WTC11 (cell line): ENCODE measurements at regions not wholly inside any gene's neighbourhood (a gene's known extent, or its start where the extent isn't known, plus 50 kb on each side); places are given as distances from the start of the nearest gene placed in this dataset.

Experiments
- ATAC-seq: fragments of 200-7000 bp; cut with Tn5 transposase; 2 replicates; pipeline ENCODE4 v1.10.0; 2021; ENCODE audit warnings: mild to moderate bottlenecking, moderate library complexity
- CTCF ChIA-PET: fragments of 300-600 bp; sonication (Branson Sonifier 250); formaldehyde crosslinking; loops from one replicate; lab custom pipeline; 2021; ENCODE audit warnings: antibody characterized with exemption; lab: Charles Lee
- POLR2A ChIA-PET: fragments of 350-600 bp; sonication (Branson Sonifier 250); formaldehyde crosslinking; loops from one replicate; lab custom pipeline; 2021; ENCODE audit warnings: antibody characterized with exemption; lab: Charles Lee
- DNase-seq: peaks from one replicate; pipeline ENCODE4 v3.0.0; 2021; ENCODE audit warnings: low spot score
- H3K27ac Mint-ChIP-seq: 2 replicates; pipeline ENCODE4 v1.8.0; 2021; ENCODE audit warnings: mixed read lengths
- H3K27me3 Mint-ChIP-seq: 2 replicates; pipeline ENCODE4 v1.8.0; 2021; ENCODE audit warnings: low read depth, mild to moderate bottlenecking, moderate library complexity, mixed read lengths
- H3K36me3 Mint-ChIP-seq: 2 replicates; pipeline ENCODE4 v1.8.0; 2021; ENCODE audit warnings: mixed read lengths
- H3K4me1 Mint-ChIP-seq: 2 replicates; pipeline ENCODE4 v1.8.0; 2022; ENCODE audit warnings: mixed read lengths
- H3K4me3 Mint-ChIP-seq: 2 replicates; pipeline ENCODE4 v1.8.0; 2021; ENCODE audit warnings: mild to moderate bottlenecking, moderate library complexity, mixed read lengths
- H3K9me3 Mint-ChIP-seq: 2 replicates; pipeline ENCODE4 v1.8.0; 2021; ENCODE audit warnings: mixed read lengths
- ATF6 ChIP-seq: sonication (generic); formaldehyde crosslinking; IDR thresholded peaks from 2 replicates; pipeline ENCODE4 v1.8.1; 2023; ENCODE audit warnings: mild to moderate bottlenecking, missing genetic modification reagents
- CREB1 ChIP-seq: sonication (generic); formaldehyde crosslinking; IDR thresholded peaks from 2 replicates; pipeline ENCODE4 v1.8.0; 2023; ENCODE audit warnings: mild to moderate bottlenecking, missing genetic modification reagents
- EMX1 ChIP-seq: fragments of 250-450 bp; sonication (Bioruptor Pico); IDR thresholded peaks from 2 replicates; pipeline ENCODE4 v1.8.0; 2021; ENCODE audit warnings: mild to moderate bottlenecking
- GABPB1 ChIP-seq: sonication (generic); formaldehyde crosslinking; IDR thresholded peaks from 2 replicates; pipeline ENCODE4 v1.8.1; 2023; ENCODE audit warnings: mild to moderate bottlenecking, missing genetic modification reagents
- JAZF1 ChIP-seq: fragments of 250-450 bp; sonication (Bioruptor Pico); IDR thresholded peaks from 2 replicates; pipeline ENCODE4 v1.9.0; 2021; ENCODE audit warnings: moderate library complexity, mild to moderate bottlenecking, inconsistent platforms
- JUN ChIP-seq: sonication (generic); formaldehyde crosslinking; IDR thresholded peaks from 2 replicates; pipeline ENCODE4 v1.8.0; 2023; ENCODE audit warnings: mild to moderate bottlenecking, missing genetic modification reagents
- KAT7 ChIP-seq: sonication (generic); formaldehyde crosslinking; IDR thresholded peaks from 2 replicates; pipeline ENCODE4 v1.8.1; 2023; ENCODE audit warnings: missing genetic modification reagents, mild to moderate bottlenecking, borderline replicate concordance
- MYBL2 ChIP-seq: sonication (generic); formaldehyde crosslinking; IDR thresholded peaks from 2 replicates; pipeline ENCODE4 v1.8.1; 2023; ENCODE audit warnings: mild to moderate bottlenecking, moderate library complexity, missing genetic modification reagents
- NR1H2 ChIP-seq: sonication (generic); formaldehyde crosslinking; IDR thresholded peaks from 2 replicates; pipeline ENCODE4 v1.9.0; 2021; ENCODE audit warnings: mild to moderate bottlenecking, moderate library complexity, missing genetic modification reagents
- SP1 ChIP-seq: sonication (generic); formaldehyde crosslinking; conservative IDR thresholded peaks from 2 replicates; pipeline ENCODE4 v1.8.1; 2022; ENCODE audit warnings: missing genetic modification reagents
- TP53 ChIP-seq: sonication (generic); formaldehyde crosslinking; IDR thresholded peaks from 2 replicates; pipeline ENCODE4 v1.8.1; 2023; ENCODE audit warnings: mild to moderate bottlenecking, missing genetic modification reagents
- ZNF232 ChIP-seq: sonication (generic); formaldehyde crosslinking; IDR thresholded peaks from 2 replicates; pipeline ENCODE4 v1.8.0; 2022; ENCODE audit warnings: mild to moderate bottlenecking, missing genetic modification reagents
- ZNF416 ChIP-seq: fragments of 250-450 bp; sonication (Bioruptor Pico); IDR thresholded peaks from 2 replicates; pipeline ENCODE4 v1.9.0; 2021; ENCODE audit warnings: mild to moderate bottlenecking, inconsistent platforms
- TF ChIP-seq, protein P1 (sequence below): fragments of 250-450 bp; sonication (Bioruptor Pico); IDR thresholded peaks from 2 replicates; pipeline ENCODE4 v1.9.0; 2021; ENCODE audit warnings: moderate library complexity, mild to moderate bottlenecking, inconsistent platforms, borderline replicate concordance
- TF ChIP-seq, protein P2 (sequence below): fragments of 250-450 bp; sonication (Bioruptor Pico); IDR thresholded peaks from 2 replicates; pipeline ENCODE4 v2.1.2; 2022; ENCODE audit warnings: mild to moderate bottlenecking, moderate library complexity
- TF ChIP-seq, protein P3 (sequence below): sonication (generic); formaldehyde crosslinking; IDR thresholded peaks from 2 replicates; pipeline ENCODE4 v1.8.1; 2022; ENCODE audit warnings: missing genetic modification reagents, borderline replicate concordance
- TF ChIP-seq, protein P4 (sequence below): sonication (generic); formaldehyde crosslinking; conservative IDR thresholded peaks from 2 replicates; pipeline ENCODE4 v1.8.1; 2022; ENCODE audit warnings: mild to moderate bottlenecking, missing genetic modification reagents
- TF ChIP-seq, protein P5 (sequence below): sonication (generic); formaldehyde crosslinking; IDR thresholded peaks from 2 replicates; pipeline ENCODE4 v1.8.1; 2023; ENCODE audit warnings: mild to moderate bottlenecking, moderate library complexity, missing genetic modification reagents
- TF ChIP-seq, protein P6 (sequence below): sonication (generic); formaldehyde crosslinking; IDR thresholded peaks from 2 replicates; pipeline ENCODE4 v1.8.1; 2022; ENCODE audit warnings: low read depth, missing genetic modification reagents, borderline replicate concordance
- TF ChIP-seq, protein P7 (sequence below): sonication (generic); formaldehyde crosslinking; conservative IDR thresholded peaks from 2 replicates; pipeline ENCODE4 v1.8.1; 2023; ENCODE audit warnings: mild to moderate bottlenecking, low read depth, missing genetic modification reagents, moderate library complexity

DNA sequence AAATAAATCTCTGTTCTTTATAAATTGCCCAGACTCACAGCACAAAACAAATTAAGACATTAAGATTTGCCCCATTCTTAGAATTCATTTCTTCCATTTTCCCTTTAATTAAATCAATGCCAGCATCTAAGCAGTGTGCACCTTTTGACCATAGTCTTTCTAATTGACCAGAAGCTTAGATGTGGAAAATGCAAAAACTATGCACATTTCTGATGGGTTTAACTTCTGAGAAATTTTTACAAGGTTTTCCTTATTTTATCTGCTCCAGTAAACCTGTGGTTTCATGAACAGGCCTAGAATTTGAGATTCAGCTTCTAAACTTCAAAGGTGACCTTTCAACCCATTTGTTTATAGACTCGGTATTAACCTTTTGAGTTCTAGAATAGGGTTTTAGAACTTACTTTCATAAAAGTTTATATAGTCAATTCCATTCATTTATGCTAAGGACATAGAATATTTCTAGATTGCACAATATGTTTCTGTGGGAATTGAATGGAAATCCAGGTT, 437.8 kb upstream of the HSF2 start:
- Mint-ChIP-seq H3K4me3 (no peak overlapping the region), H3K36me3 (no peaks in the 10 kb centered on the region), H3K9me3 (0 out of 2 replicates have a peak, but pooled peaks cover 6% of the 10 kb centered on the region), H3K4me1 (peaks cover 5% of the 10 kb centered on the region), H3K27me3 (no peaks in the 10 kb centered on the region), H3K27ac (no peak overlapping the region)
- TF ChIP-seq, protein P1, sequence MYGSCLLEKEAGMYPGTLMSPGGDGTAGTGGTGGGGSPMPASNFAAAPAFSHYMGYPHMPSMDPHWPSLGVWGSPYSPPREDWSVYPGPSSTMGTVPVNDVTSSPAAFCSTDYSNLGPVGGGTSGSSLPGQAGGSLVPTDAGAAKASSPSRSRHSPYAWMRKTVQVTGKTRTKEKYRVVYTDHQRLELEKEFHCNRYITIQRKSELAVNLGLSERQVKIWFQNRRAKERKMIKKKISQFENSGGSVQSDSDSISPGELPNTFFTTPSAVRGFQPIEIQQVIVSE (CRISPR knock-in tag): no peak
- TF ChIP-seq TP53 (CRISPR knock-in tag): no peak
- TF ChIP-seq NR1H2 (CRISPR knock-in tag): no peak
- TF ChIP-seq JAZF1 (CRISPR knock-in tag): no peak
- TF ChIP-seq ZNF416 (CRISPR knock-in tag): no peak
- TF ChIP-seq GABPB1 (CRISPR knock-in tag): no peak
- TF ChIP-seq, protein P2, sequence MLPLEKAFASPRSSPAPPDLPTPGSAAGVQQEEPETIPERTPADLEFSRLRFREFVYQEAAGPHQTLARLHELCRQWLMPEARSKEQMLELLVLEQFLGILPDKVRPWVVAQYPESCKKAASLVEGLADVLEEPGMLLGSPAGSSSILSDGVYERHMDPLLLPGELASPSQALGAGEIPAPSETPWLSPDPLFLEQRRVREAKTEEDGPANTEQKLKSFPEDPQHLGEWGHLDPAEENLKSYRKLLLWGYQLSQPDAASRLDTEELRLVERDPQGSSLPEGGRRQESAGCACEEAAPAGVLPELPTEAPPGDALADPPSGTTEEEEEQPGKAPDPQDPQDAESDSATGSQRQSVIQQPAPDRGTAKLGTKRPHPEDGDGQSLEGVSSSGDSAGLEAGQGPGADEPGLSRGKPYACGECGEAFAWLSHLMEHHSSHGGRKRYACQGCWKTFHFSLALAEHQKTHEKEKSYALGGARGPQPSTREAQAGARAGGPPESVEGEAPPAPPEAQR (CRISPR knock-in tag): no peak
- no peak for TF ChIP-seq SP1 (CRISPR knock-in tag)
- ATAC-seq: no peak
- CTCF ChIA-PET: no interaction called here
- DNase-seq: no peak
- POLR2A ChIA-PET: no interaction called here

- 0 out of 2 replicates have a peak, but pooled peaks cover 6% of the 10 kb centered on the region for H3K9me3 Mint-ChIP-seq
- no peak overlapping the region for H3K27ac Mint-ChIP-seq
- no peaks in the 10 kb centered on the region for H3K27me3 Mint-ChIP-seq
- H3K4me3 Mint-ChIP-seq: no peak overlapping the region
- H3K36me3 Mint-ChIP-seq: no peaks in the 10 kb centered on the region
- POLR2A ChIA-PET: no interaction called here
- no peak for ATAC-seq
- CTCF ChIA-PET: no interaction called here
- no peak for DNase-seq
- H3K4me1 Mint-ChIP-seq: peaks cover 5% of the 10 kb centered on the region
- TF ChIP-seq MYBL2 (CRISPR knock-in tag) (no peak), EMX1 (CRISPR knock-in tag) (no peak), ZNF232 (CRISPR knock-in tag) (no peak), JUN (CRISPR knock-in tag) (no peak), ATF6 (no peak), CREB1 (CRISPR knock-in tag) (no peak), KAT7 (no peak)
- TF ChIP-seq, protein P3, sequence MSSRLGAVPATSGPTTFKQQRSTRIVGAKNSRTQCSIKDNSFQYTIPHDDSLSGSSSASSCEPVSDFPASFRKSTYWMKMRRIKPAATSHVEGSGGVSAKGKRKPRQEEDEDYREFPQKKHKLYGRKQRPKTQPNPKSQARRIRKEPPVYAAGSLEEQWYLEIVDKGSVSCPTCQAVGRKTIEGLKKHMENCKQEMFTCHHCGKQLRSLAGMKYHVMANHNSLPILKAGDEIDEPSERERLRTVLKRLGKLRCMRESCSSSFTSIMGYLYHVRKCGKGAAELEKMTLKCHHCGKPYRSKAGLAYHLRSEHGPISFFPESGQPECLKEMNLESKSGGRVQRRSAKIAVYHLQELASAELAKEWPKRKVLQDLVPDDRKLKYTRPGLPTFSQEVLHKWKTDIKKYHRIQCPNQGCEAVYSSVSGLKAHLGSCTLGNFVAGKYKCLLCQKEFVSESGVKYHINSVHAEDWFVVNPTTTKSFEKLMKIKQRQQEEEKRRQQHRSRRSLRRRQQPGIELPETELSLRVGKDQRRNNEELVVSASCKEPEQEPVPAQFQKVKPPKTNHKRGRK: no peak
- TF ChIP-seq, protein P4, sequence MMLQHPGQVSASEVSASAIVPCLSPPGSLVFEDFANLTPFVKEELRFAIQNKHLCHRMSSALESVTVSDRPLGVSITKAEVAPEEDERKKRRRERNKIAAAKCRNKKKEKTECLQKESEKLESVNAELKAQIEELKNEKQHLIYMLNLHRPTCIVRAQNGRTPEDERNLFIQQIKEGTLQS: no peak
- TF ChIP-seq, protein P5, sequence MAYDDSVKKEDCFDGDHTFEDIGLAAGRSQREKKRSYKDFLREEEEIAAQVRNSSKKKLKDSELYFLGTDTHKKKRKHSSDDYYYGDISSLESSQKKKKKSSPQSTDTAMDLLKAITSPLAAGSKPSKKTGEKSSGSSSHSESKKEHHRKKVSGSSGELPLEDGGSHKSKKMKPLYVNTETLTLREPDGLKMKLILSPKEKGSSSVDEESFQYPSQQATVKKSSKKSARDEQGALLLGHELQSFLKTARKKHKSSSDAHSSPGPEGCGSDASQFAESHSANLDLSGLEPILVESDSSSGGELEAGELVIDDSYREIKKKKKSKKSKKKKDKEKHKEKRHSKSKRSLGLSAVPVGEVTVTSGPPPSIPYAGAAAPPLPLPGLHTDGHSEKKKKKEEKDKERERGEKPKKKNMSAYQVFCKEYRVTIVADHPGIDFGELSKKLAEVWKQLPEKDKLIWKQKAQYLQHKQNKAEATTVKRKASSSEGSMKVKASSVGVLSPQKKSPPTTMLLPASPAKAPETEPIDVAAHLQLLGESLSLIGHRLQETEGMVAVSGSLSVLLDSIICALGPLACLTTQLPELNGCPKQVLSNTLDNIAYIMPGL: no peak
- TF ChIP-seq, protein P6, sequence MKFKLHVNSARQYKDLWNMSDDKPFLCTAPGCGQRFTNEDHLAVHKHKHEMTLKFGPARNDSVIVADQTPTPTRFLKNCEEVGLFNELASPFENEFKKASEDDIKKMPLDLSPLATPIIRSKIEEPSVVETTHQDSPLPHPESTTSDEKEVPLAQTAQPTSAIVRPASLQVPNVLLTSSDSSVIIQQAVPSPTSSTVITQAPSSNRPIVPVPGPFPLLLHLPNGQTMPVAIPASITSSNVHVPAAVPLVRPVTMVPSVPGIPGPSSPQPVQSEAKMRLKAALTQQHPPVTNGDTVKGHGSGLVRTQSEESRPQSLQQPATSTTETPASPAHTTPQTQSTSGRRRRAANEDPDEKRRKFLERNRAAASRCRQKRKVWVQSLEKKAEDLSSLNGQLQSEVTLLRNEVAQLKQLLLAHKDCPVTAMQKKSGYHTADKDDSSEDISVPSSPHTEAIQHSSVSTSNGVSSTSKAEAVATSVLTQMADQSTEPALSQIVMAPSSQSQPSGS (CRISPR knock-in tag): no peak
- TF ChIP-seq, protein P7, sequence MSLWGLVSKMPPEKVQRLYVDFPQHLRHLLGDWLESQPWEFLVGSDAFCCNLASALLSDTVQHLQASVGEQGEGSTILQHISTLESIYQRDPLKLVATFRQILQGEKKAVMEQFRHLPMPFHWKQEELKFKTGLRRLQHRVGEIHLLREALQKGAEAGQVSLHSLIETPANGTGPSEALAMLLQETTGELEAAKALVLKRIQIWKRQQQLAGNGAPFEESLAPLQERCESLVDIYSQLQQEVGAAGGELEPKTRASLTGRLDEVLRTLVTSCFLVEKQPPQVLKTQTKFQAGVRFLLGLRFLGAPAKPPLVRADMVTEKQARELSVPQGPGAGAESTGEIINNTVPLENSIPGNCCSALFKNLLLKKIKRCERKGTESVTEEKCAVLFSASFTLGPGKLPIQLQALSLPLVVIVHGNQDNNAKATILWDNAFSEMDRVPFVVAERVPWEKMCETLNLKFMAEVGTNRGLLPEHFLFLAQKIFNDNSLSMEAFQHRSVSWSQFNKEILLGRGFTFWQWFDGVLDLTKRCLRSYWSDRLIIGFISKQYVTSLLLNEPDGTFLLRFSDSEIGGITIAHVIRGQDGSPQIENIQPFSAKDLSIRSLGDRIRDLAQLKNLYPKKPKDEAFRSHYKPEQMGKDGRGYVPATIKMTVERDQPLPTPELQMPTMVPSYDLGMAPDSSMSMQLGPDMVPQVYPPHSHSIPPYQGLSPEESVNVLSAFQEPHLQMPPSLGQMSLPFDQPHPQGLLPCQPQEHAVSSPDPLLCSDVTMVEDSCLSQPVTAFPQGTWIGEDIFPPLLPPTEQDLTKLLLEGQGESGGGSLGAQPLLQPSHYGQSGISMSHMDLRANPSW: no peak
Measured at GRCh38 chr6:121963826-121964225, 435.6 kb upstream of the HSF2 start.
